Erythroblast (primary cell): ENCODE measurements at regions not wholly inside any gene's neighbourhood (a gene's known extent, or its start where the extent isn't known, plus 50 kb on each side); places are given as distances from the start of the nearest gene placed in this dataset.
"Not testable (repeated sequence)": the region's sequence is repeated elsewhere in the genome, so short reads cannot be mapped to it uniquely, and the experiment has no call there.

Experiments
- GATA1 ChIP-seq: IDR thresholded peaks from 2 replicates; pipeline ENCODE4 v1.6.1; 2011; ENCODE audit warnings: low read depth, mild to moderate bottlenecking, control low read depth, low read length, moderate library complexity
- POLR2A ChIP-seq: IDR thresholded peaks from 2 replicates; pipeline ENCODE4 v1.6.1; 2011; ENCODE audit warnings: mild to moderate bottlenecking, low read length

GRCh38 chr11:123344188-123344587 is 85.9 kb upstream of the GRAMD1B start:
- not testable (repeated sequence) for TF ChIP-seq POLR2A, GATA1
